IPS DF 4.7 (cell line): ENCODE measurements at regions not wholly inside any gene's neighbourhood (a gene's known extent, or its start where the extent isn't known, plus 50 kb on each side); places are given as distances from the start of the nearest gene placed in this dataset.

Source experiments
- DNase-seq: peaks from one replicate; pipeline ENCODE4 v3.0.0-alpha.2; 2013; ENCODE audit warnings: low spot score; ENCODE audit errors: extremely low read depth

DNA sequence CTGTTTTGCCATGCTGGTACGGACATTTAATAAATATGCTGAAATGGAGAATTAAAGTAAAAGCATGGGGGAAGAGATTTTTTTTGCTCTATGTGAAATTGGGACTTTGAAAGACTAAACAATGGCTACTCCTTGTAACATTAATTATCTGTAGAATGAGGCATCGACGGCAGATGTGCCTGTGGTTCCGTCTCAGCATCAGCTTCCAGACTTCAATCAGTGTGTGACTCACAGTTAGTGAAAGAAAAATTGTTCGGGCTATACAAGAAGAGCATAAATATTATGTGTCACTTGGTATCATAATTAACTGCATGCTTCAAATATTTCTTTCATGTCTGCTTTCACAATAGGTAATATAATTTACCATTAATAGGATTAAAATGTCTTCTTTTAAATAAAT lies 117.0 kb upstream of the SMIM21 start:
- DNase-seq = no peak

DNA sequence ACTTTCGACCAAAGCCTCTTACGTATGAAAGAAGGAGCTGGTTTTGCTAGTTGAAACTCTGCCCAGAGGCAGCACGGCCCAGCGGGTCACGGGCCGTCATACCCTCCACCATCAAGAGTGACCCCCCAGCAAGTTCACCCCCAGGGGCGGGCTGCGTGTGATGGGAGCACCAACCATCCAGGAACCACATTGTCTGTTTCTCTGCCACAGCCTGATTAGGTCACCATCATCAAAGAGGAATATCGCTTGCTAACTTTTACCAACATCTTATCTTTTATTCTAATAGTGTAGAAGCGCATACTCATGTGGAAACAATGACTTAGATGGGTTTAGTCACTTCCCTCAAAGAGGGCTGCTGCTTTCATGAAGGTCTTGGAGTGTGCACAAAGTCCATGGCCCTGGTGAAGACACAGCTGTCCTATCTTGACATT lies 116.6 kb upstream of the SMIM21 start:
- DNase-seq = no peak

DNA sequence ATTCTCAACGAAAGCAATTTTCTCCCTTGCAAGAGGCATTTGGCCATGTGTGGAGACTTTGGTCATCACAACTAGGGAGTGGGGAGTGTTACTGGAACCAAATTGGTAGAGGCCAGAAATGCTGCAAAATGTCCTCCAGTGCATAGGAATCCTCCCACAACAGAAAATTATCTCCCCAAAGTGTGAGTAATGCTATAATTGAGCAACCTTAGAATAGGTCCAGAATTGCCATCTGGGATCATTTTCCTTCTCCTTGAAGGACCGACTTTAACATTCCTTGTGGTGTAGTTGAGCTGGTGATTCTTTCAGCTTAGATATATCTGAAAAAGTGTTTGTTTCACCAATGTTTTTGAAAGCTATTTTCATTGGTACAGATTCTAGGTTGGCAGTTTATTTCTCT lies 111.2 kb upstream of the SMIM21 start:
- no peak for DNase-seq

DNA sequence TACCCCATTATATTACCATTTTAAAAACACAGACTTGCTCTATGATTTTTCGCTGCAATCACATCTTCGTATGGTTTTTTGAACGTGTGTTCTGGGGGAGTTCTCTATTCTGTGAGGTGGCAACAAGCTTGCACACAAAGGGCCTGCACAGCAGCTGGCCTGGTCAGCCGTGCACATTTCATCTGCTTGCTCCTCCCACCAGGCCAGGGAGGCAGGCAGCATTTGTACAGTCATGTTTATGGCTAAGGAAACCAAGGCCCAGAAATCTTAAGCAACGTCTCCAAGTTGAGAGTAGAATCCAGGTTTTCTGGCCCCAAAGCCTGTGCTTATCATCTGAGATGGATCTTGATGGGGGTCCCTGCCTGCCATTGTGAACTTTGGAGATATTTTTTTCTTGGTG lies 106.4 kb upstream of the SMIM21 start:
- DNase-seq = no peak

DNA sequence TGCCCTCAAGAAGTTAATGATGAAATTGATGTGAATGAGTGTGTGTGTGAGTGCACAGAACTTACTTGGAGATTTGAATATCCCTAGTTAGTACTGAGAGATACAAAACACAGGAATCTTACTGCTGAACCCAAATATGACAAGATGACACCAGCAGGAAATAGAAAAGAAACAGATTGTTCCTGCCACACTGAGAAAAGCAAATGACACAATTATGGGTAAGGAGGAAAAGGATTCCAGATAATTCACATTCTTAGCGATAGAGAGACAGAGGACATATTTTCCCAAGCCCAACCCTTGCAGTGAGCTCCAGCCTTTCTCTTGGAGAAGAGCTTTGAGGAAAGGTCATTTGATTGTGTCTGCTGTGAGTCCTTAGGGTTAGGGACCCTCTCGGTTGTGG lies 105.7 kb upstream of the SMIM21 start:
- DNase-seq = no peak

DNA sequence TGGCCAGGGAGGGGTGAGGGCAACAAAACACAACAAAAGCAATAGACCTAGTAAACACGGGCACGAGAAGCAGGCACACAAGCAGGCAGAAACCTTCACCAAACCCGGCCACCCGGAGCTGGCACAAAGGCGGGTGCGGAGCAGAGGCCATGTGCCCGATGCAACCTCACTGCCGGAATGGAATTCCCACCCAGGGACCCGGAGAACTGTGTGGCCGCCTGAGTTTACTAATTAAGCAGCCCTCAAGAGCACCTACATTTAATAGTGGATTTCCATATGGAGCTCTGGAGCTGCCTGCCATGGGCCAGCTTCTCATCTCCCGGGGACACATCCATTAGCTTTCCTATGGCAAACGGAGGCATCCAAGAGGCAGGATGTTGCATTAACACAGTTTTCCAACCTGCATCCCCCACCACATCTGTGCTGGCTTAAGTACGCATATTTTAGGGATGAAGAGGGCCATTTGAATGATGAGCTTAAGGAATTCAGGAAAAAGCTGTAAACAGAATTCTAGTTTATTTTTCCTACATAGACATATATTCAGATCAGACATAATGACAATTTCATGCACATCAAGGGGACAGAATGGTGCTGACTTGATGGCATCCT lies 104.5 kb upstream of the SMIM21 start:
- DNase-seq = no peak

DNA sequence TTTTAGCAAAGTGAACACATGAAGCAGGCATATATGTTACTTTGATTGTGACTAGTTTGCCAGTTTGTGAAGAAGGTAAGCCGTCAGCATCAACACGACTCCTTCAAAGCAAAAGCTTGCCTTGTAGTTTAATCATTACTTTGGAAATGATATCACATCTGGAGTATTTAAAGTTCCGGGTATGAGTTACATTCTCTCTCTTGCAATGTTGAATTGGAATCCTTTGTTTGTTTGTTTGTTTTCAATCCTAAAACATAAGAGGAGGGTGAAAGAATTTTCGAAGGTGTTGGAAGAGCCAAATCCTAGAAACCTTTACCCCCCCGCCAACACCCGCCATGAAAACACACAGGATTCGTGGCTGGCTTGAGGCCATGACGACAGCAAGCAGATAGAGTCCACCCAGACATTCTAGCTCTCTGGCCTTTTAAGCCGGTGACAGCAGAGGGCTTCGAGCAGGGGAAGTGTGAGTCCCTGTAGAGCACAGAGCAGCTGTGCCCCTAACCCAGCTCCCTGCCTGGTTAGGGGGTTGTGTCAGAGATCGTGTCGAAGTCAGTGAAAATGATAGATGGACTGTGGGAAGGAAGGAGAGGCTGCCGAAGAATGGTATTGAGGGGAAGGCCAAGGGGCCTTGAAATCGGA lies 103.8 kb upstream of the SMIM21 start:
- no peak for DNase-seq

DNA sequence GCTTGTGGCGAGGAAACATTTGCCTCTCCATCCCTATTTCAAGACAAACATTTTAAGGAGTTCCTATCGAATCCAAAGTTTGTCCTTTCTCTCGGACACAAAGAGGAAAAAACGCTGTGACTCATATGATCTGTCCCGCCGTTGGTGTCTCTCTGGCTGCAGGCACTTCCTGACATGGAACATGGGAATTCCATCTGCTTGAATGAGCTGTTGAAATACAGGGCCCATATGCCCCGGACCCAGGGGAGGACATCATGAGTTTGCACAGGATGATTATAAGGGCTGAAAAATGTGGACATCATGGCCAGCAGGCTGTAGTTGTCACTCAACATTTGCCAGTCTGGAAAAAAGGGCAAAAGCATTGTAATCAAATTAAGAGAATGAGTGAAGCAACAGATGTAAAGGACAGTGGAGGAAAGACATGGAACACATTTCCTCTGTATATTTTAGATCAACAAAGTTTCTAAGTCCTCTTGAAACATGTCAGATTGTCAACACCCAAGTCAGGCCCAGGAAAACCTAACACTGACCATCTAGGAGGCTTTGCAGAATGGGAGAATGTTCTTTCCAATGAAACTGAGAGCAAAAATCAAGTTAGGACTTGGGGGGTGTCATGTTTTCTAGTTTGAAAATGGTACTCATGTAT lies 103.2 kb upstream of the SMIM21 start:
- DNase-seq = no peak

DNA sequence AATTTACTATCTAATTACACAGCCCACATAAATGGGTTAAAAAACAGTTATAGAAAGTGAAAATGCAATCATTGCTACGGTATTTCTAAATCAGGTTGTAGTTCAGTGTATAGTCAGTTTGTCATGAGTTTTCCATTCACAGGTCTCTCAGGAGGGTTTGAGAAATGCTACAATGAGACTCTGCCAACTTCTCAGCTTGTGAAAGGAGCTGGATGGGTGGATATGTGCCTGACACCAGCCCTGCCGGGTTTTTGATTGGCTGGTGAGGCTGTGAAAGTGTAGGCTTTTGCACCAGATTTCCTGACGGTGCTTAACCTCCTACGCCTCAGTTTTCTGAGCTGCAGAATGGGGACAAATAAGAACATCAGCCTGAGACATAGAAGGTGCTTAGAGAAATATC lies 102.6 kb upstream of the SMIM21 start:
- no peak for DNase-seq

DNA sequence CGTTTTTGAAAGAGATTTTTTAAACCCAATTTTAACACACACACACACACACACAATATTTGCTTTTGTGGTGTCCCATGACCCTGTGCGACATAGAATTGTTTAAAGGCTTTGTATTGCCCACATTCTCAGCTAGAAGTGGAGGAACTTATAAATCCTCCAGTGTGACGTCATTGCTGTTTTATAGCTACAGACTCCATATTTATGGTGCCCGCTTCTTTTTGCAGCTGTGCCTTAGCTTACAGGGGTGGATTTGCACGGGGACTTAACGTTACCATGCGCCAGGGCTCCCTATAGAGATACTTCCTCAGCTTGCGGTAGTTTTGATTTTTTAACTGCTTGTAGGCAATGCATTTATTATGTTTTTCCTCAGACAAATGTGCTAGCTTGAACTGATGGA lies 101.9 kb upstream of the SMIM21 start:
- no peak for DNase-seq

DNA sequence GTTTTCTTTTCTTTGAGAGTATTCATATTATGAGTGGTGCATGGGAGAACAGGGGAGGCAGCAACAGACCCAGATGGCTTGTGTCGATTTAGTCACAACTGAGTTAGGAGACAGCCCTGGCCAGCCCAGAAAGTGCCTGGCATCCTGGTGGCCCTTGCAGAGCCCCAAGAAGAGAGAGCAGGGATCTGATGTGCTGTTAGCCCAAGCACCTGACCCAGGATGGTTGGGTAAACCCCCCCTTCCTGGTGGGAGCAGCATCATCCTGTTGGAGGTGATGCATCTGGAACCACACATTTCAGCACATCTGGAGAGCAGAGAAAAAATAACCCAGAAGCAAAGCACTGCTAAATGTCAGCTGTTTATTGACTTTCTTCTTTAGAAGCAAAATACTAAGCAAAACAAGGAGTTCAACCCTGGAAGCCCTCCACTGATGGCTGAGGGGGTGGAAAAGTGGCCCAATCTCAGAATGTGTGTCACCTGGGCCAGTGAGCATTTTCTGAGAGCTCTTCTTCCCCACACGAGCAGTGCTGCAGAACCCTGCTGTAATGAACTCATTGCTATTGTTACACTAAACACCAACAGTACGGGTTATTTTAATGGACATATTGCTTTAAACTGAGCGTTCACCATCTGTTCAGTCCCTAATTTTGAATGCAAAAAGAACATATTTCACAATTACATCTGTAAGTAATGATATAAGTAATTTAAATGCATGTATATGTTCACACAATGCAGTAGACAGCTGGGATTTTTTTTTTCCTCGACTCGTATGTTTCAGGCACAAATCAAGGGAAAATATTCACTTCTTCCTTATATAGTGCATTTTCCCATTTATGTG lies 100.6 kb upstream of the SMIM21 start:
- DNase-seq = no peak

DNA sequence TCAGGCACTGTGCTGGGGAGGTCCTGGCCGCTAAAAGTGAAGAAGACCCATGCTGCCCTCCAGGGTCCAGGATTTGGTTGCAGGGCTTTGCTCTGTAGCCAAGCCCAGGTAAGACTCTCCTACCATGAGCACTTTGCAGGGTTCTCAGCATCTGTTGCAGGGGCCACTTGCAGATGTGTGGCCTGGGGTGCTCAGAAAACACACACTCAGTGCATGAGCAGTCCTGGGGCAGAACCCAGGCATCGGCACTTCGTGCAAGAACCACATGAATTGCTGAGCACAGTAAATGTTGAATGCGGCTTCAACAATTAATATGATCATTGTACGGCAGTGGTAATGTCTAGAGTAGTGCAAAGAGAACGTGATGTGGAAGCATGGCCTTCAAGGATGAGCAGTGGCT lies 98.5 kb upstream of the SMIM21 start:
- no peak for DNase-seq

DNA sequence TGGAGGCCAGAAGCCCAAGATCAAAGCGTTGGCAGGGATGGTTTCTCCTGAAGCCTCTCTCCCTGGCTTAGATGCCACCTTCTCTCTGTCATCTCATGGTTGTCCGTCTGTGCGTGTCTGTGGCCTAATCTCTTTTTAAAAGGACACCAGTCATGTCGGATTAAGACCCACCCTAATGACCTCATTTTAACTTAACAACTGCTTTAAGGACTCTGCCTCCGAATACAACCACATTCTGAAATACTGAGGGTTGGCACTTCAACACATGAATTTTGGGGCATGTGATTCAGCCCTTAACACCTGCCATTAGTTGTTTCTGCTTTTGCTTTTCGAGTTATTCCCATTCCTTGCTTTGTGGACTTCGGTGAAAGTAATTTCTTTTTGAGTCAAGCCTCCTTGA lies 97.8 kb upstream of the SMIM21 start:
- no peak for DNase-seq

DNA sequence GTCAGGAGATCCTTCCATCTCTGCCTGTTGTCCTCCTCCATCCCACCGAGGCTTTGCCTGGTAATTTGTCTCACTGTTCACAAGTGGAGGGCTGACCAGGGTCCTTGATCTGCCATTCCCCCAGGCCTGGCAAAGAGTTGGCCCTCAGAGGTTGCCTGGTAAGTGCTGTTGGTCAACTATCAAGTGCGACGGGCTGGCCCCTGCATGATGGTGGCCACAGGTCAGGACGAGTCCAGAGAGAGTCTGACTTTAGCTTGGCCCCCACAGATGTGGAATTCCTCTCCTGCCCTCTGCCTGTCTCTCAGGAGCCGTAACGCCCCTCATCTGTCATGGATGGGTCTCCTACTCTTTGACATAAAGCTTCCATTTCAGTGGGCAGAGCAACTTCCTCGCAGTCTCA lies 97.3 kb upstream of the SMIM21 start:
- no peak for DNase-seq

DNA sequence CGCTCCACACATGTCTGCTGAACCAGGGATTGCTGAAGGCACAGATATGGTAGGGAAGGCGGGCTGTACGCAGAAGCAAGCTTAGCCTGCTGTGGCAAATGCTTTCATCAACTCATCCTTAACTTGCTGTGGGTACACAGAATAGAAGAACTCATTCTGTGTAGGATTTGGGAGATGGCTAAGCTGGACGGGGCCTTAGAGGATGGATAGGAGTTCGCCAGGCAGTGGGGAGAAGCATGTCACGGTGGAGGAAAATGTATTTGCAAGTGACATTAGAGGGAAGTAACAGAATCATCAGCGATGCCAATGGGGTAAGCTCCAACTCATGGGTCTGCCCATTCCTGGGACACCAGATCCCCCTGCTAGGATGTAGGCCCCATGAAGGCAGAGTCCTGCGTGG lies 96.7 kb upstream of the SMIM21 start:
- no peak for DNase-seq

DNA sequence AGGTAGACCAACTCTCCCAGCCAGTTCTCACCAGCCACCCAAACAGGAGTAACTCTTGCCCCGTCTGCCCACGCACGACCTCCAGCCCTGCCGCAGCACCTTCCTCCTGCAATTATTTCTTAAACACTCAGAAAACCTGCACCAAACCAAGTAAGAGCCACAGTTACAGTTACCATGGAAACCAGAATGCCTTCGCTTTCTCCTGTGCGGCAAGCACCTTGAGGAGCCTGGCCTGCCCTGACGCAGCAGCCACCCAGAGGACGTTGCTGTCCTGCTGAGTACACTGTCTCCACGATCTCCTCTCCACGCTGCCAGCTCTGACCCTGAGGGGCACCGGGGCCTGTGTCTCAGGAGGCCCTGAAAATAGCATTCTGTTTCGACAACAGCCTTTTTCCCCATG lies 94.3 kb upstream of the SMIM21 start:
- no peak for DNase-seq

DNA sequence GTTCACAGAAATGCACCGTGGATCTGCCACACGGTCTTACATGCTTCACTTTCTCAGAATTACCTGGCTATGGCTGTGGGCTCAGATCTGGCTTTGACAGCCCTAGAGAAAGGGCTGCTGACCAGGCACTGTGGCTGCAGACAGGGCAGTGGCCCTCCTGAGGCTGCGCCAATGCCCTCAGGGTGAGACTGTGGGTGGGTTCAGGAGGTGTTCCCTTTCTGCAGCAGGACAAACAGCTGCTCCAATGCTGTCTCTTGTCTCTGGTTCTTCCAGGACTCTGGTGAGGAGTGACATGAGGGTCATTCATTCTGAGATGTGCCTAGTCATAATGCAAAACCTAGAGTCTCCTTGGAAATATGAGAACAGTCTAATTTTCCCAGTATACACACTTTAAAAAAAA lies 90.5 kb upstream of the SMIM21 start:
- no peak for DNase-seq

DNA sequence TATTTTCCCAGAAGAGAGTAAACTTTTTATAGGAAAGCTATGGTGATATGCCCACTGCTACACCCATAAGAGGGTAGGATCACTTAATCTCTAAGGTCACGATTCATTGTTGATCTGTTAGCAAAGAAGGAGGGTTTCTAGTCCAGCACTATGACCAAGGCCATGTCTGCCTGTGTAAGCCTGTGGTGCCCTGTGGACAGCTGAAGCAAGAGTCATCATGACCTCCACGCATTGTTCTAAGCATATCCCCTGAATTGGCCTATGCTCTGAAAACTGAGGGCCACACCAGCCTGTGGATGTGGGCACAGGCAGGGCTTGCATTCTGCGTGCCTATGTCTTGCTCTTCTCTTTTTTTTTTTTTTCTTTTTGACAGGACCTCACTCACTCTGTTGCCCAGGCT lies 89.8 kb upstream of the SMIM21 start:
- DNase-seq = no peak

DNA sequence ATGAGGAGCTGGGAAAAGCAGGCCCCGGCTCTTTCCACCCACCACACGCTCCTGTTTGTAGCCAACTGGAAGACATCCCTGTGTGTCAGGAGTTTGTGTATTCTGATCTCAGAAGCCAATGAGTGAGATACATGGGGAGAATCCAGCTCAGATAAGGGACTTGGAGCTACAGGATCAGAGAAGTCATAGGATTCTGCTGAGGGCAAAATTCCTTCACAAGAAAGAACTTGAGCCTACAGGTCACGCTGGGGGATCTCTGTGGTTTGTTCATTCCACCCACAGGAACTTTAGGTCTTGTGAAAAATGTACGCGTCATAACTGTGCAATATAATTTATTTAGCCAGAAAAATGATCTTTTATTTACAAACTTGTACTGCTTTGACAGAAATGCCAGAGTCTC lies 80.1 kb upstream of the SMIM21 start:
- DNase-seq = no peak

DNA sequence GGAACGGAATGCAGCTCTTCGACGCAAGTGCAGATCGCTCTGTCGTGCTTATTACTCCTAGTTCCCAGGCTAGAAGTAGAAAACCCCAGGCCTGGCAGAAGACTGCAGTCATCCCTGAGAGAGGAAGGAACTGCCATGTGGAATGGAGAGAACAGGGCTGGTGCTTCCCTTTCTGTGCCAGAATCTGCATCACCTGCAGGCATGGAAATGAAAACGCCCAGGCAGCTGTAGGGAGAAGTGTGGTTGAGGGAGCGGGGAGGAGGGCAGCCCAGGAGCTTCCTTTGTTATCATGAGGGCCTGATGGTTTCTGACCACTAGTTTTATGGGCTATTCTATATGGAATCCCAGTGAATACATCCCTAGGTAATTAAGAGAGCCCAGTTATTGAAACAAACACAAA lies 79.4 kb upstream of the SMIM21 start:
- no peak for DNase-seq

DNA sequence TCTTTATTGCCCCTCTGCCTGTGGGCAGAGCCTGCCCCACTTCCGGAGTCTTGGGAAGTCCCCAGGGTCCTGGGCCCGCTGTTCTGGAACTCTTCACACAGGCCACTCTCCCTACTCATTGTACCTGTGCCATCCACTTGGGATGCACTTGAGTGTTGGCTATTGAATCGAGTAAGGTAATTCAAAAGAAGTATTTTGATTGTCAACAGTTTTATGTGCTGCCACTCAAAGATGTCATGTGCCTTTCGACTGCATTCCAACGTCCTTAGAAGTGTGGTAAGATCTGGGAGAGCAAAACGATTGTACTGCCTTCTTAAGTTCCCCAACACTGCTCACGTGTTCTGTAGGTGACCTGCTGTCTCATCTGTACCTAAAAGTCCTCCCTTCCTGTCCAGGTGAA lies 77.0 kb upstream of the SMIM21 start:
- no peak for DNase-seq

DNA sequence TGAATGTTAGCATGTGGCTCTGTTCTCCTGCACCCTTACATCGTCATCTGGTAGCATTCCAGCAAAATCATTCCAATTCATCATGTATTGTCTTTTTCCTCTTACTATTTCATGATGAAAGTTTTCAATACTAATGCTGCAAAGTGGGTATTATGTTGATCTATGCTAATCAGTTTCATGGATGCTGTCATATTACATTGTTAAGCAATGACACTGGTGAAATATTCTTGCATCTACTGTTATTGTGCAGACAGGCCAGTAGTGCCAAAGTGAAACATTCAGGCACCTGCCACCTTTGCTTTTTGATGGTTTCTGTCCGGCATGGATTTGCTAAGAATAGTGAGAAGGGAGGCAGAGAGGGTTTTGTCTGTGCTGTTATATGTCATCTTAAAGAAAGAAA lies 76.1 kb upstream of the SMIM21 start:
- DNase-seq = no peak
